GM21529 (cell line): ENCODE measurements at regions not wholly inside any gene's neighbourhood (a gene's known extent, or its start where the extent isn't known, plus 50 kb on each side); places are given as distances from the start of the nearest gene placed in this dataset.

Source experiments
- ATAC-seq: cut with Tn5 transposase; IDR thresholded peaks from one replicate; pipeline ENCODE4 v1.9.1; 2021; ENCODE audit not compliant: unreplicated experiment

DNA sequence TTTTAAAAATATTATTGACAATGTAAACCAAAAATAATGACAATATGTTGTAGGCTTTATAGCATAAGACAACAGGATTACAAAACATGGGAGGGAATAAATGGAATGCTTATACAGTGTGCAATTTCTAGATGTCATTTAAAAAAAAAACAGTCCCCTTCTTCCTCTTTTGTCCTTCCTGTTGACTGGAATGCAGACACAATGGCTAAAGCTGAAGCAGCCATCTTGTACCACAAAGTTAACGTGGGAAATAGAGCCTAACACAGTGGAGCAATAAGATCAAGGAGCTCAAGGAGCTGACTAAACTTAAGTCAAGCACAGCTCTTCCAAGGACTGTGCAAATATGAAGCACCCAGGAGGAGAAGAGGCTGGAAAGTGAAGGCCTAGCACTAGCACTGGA is 208.1 kb downstream of the ARHGAP12 start:
- ATAC-seq = no peak

DNA sequence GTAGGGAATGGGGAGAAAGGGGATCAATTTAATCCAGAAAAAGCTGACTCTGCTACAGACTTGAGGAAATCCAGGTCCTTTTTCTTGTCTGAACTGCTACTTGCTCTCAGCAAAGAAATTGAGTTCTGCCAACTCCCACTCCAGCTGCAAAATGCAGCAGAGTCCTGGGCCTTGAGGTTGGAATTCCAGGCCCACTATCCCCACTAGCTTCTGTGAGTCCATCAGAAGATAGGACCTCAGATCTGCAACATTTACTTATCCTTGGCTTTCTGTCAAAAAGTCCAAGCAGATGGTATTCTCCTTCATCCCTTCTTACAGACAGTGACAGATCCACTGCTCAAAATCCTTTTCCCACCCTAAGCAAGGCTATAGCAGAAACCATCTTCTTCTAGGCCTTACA is 219.2 kb downstream of the ARHGAP12 start:
- ATAC-seq = no peak

DNA sequence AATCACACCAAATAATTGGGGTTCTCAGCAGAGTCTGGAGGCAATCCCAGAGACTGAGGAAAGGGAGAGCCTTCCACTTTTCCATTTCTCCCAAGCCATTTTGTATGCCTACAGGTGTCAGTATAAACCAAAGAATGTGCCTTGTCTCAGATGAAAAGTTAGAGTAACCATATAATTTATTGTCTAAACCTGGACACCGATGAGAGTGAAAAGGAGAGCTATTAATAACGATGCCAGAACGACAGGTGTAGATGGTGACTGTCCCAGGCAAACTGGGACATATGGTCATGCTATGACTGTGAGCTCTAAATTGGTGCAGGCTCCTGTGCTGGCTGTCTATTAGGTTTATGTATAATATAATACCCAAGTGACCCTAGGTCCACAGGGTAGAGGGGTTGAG is 219.6 kb downstream of the ARHGAP12 start:
- ATAC-seq = no peak

DNA sequence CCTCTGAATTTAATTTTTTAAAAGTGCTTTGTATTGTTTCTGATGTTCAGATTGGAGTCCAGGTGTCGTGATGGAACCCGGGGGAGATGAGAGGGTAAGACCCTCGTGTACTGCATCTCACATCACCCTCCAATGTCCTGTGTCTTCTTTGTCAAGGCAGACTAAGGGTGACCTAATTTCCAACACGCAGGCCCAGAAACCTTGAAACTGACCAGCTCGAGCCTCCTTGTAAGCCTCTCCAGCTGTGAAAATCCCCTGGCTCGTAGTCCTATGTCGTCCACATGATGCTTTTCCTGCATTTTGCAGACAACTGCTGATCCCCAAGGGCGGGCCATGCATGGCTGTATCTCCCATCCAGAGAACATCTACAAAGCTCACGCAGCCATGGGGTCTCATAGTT is 220.2 kb downstream of the ARHGAP12 start:
- ATAC-seq = no peak

DNA sequence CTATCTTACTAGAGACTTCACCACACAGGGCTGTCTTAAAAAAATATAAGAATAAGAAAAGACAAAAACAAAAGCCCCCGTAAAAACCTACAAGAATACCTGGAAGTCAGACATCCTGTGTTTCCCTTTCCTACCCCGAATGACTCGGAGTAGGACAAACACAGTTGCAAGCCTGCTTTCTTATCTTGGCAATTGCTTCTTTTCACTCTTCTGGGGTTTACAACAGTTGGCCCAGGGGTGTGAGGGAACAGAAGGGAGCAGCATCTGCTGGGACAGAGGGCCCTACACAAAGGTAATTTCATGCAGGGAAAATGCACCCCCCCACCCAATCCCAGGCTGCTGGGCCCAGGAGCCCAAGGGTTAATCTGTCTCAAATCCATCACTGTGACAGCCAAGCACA is 220.6 kb downstream of the ARHGAP12 start:
- peak; percentile 10 for ATAC-seq

DNA sequence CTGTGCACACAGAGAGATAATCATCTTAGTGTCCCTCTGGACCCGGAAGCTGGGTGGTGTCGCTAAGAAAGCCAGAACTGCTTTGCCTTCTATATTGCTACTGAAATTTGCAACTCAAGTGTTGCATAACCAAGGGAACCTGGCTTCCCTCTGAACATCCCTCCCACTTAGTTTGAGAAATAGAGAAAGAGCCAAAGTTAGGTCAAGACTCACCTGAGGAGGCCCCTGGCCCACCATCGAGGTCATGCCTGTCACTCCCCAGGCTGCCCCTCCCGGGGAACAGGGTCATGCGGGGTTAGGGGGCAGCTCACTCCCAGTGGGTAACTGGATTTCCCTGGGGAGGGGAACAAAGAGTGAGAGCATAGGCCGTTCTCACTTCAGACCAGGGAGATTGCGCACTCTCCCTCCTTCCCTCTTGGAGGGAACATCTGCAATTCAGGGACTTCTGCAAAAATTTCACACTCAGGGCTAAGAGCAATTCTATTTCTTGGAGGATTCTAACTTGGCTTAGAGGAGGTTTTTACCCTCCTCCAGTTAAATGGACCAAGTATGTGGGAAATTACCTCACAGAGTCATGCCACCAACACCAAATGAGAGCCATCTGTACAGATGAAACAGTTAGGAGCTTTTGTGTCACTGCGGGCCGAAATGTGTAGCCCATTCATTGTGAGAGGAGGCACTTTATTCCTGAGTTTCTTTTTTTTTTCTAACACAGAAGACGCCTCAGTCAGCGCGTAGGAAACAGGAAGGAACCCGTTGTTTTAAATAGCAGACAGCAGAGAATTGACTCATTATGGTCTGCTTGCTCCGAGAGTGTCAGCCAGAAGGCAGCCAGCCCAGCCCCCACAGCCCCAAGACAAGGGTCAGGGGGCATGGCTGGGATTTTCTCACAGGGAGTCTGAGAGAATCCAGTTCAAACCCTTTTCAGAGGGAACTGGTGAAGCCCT is 221.3 kb downstream of the ARHGAP12 start:
- peak; percentile 91 for ATAC-seq

DNA sequence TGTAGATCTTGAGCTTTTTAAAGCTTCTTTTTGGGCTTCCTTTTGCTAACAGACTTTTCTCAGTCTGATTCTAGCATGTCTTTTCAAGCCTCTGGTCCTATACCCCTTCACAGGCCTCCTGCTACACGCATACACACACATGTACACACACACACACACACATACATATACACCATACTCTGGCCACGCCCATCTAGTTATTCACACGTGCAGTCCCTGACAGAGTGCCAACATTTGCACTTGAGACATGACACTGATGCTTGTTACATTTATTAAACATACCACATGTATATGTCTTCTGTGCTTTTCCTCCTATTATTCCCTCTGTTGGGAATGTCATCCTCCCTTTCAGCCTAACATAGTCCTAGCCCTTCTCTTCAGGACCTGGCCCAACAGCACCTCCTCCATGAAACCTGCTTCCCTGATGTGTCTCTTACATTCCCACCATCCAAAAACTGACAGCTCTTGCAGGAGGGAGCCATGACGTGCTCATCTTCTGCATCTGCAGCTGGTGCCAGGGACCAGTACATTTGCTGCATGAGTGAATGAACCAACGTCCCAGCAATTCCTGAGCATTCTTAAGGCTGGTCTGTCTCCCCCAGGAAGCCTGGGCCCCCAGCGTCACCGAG is 222.1 kb downstream of the ARHGAP12 start:
- ATAC-seq = no peak

DNA sequence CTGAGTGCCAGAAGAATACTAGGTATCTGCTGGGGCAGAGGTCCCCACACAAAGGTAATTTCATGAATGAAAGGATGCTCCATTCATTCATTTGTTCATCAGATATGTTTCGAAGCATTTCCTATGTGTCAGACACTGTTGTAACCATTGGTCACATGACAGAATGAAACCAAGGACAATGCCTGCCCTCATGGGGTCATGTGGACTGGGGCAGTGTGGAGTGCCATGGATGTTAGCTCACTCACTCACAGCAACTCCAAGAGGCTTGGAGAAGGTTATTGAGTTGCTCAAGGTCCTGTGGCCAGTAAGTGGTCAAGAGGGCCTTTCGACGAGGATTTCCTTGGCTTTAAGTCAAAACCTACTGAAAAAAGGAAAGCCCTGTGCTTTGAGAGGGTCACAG is 223.5 kb downstream of the ARHGAP12 start:
- ATAC-seq = no peak

DNA sequence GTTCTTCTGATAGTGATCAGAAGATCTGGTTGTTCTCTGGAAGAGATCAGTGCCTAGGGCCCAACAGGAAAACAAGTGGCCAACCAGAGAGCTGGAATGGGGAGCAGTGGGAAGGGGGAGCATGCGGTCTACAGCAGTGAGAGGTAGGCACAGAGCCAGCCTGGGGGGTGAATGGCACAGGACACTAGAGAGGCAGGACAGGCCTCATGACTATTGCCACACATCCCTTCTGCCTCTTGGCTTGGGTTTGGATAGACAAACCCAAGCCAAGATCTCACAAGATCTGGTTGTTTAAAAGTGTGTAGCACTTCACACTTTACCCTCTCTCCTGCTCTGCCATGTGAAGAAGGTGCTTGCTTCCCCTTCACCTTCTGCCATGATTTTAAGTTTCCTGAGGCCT is 224.4 kb downstream of the ARHGAP12 start:
- no peak for ATAC-seq

DNA sequence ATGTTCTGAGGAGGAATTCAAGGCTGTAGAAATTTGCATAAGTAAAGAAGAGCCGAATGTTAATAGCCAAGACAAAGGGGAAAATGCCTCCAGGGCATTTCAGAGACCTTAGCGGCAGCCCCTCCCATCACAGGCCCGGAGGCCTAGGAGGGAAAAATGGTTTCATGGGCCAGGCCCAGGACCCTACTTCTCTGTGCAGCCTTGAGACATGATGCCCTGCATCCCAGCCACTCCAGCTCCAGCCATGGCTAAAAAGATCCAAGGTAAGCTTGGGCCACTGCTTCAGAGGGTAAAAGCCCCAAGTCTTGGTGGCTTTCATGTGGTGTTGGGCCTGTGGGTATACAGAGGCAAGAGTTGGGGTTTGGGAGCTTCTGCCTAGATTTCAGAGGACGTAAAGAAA is 225.7 kb downstream of the ARHGAP12 start:
- ATAC-seq = no peak

DNA sequence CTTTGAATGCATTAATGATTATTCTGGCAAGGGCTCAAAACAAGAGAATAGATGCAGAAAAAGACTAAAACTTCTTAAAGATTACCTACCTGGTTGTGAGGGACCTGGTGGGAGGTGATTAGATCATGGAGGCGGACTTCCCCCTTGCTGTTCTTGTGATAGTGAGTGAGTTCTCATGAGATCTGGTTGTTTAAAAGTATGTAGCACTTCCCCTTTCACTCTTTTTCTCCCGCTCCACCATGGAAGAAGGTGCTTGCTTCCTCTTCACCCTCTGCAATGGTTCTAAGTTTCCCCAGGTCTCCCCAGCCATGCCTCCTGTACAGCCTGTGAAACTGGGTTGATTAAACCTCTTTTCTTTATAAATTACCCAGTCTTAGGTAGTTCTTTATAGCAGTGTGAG is 226.6 kb downstream of the ARHGAP12 start:
- ATAC-seq = no peak

DNA sequence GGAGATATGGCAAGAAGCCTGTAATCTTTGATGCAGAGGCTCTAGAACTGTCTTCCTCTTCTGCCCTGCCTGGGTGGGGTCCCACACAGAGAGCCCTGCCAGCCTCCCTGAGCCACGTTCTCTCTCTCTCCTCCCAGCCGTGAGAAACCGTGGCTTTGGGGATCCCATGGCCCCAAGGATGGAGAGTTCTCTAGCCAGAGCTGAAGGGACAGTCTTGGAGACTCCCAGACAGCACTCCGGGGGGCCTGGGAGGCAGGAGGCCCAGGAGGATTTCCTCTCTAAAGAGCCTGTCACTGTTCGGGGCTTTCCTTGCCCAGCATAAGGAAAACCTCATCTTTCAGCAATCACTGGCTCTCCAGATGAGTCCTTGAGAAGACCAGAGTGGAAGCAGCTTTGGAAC is 227.1 kb downstream of the ARHGAP12 start:
- no peak for ATAC-seq

DNA sequence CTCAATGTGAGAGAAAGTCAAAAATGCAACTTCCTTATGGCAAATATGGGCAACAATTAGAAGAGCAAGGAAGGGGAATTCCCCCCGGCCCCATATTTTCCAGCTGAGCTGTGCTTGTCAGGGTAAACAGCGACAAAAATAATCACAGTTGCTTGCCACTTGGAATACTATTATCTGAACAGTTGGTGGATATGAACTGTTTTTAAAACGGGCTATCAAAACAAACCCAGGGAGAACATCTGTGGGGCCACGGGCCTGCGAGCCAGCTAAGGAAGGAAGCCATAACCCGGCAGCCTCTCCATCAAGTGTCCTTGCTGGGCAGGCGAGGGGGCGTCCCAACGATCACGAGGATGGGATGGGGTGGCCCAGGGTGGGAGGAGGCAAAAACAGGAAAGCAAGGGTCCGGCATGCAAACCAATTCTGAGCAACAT is 228.4 kb downstream of the ARHGAP12 start:
- no peak for ATAC-seq

DNA sequence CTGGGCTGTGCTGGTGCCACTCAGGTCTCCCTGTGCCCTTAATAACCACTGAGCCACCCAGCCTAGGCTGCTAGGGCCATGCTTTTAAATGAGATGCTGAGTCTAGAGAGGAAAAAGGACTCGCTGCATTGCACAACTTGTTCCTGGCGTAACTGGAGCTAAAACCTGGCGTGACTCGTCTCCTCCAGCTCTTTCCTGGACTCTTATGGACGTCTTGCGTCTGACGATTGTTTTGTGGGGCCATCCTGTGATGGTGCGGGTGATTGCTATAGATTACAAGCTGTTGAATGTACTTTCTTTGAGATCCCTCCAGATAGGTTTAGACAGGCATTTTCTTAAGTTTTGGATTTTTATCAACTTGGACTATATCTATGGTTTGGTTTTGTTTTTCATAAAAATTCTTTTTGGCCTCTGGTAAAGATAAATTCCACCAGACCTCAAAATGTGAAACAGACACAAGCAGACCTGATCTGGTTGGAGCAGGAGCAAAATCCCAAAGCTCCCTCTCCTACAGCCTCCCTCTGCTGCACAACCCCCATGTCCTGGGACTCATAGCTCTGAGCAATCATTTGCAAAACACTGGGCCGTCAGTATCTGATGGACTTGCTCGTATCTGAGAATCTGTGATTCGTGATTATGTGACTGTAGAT is 230.3 kb downstream of the ARHGAP12 start:
- no peak for ATAC-seq

DNA sequence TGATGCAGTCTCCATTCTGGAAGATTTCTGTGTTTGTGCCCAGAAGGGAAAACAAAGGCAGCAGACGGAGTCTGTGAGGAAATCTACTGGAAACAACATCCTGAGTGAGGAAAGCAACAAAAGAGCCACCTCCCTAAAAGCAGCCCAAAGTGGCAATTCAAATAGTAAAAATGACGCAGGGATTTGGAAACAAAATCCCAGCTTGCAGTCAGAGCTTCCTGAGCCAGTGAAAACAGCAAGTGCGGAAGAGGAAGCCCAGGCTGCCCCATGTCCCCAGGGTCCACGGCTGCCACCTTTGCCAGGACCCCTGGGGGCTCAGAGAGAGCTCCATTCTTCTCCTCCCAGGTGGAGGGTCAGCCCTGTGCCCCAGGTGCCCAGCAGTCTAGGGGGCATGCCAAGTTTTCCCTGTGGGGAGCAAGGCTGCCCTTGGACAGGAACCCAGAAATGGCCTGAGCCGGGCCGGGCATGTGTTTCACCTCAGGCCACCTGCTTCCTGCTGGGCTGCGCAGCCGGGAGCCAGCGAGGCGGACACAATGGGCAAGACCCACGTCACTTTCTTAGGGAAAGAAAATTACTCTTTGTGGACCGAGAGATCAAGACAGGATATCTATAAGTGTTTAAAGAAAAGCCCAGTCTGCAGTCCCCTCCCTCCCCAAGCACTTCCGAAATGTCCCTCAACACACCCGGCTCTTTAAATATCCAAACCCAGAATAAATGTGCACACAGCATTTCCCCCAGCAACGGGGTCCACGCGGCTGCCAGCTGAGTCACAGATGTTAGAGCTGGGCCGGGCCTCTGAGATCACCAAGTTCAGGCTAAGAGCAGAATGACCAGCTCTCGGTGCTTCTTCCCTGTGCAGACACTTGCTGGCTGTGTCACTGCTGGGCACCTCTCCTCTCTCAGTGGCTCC is 231.1 kb downstream of the ARHGAP12 start:
- ATAC-seq = no peak

DNA sequence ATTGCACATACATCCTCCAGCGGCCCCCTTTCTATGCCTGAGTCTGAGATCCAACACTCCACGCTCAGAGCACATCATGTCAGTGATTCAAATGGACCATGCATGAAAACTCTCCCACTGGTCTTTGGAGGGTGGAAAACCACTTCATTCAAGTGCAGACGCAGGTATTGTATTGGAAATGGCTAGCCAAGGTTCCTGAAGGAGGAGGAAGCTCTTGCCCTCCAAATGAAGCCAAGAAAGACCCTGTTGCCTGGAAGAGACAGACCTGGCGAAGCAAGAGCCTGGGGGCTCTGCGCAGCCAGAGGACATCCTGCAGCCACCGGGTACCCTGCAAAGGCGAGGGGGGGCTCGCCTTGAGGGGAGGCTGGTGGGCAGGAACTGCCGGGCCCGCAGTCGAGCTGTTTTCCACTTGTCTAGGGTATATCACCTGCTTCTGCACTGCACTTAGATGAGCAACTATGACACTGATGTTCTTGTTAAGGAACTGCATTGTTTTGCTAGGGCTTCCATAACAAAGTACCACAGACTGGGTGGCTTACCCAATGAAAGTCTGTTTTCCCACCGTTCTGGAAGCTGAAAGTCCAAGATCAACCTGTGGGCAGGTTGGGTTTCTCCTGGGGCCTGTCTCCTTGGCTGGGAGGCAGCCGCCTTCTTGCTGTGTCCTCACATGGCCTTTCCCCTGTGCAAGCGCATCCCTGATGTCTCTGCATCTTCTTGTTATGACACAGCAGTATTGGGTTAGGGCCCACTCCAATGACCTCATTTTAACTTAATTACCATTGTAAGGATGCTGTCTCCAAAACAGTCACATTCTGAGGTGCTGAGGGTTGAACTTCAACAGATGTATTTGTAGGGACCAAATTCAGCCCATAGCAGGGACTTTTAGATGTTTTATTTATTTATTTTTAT is 233.4 kb downstream of the ARHGAP12 start:
- ATAC-seq = no peak

DNA sequence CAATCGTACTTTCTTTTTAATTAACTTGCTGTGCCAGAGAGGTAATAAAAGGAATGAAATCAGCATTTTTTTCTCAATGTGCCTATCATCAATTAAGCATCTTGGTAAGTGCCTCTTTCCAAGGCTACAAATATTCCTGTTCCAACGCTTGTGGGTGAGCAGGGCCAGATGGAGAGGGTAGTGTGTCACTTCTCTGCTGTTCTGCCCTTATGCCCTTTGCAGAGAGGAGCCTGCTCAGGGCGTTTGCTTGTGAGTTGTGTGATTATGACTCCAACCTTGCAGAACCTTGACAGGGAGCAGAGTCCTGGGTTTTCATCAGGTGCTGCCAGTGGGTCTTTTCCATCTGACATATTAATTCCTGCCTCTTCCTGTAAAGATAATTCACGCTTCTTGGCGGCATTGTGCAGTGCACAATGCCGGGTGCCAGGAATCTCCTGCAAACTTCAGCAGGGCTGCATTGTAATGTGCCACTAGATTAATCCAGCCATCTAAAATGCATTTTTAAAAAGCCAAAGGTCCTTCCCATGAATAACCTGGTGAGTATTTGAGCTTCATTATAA is 234.4 kb downstream of the ARHGAP12 start:
- ATAC-seq = no peak

DNA sequence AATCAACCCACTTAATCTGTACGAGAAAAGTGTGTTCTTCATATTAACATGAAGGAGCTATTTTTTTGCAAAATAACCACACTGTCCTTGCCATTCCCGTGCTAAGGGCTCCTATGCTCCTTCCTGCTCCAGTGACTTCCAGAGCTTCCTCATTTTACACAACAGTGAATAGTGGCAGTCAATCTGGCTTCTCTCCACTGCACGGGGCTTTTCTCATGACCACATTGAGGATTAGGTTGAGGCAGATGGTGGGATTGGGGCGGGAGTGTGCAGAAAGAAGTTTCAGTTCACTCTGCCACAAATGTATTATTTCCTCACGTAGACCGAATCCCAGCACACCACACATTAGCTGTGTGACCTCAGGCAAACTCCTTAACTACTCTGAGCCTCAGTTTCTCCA is 235.1 kb downstream of the ARHGAP12 start:
- ATAC-seq = no peak

DNA sequence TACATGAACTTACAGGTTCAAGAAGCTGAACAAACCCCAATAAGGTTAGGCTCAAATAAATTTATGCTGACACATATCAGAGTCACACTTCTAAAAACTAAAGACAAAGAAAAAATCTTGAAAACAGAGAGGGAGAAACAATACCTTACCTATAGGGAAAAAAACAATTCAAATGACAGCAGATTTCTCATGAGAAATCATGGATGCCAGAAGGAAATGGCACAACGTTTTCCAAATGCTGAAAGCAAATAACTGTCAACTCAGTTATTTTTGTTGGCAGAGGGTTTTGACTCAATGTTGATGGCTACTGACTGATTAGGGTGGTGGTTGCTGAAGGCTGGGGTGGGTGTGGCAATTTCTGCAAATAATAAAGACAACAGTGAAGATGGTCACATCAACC is 239.4 kb downstream of the ARHGAP12 start:
- ATAC-seq = no peak
